Karpas-422 (cell line): ENCODE measurements at regions not wholly inside any gene's neighbourhood (a gene's known extent, or its start where the extent isn't known, plus 50 kb on each side); places are given as distances from the start of the nearest gene placed in this dataset.

Experiments
- DNase-seq: peaks from one replicate; pipeline ENCODE4 v3.0.0-alpha.2; 2015
- H2AFZ ChIP-seq: fragments of 200-600 bp; sonication (generic); 2 replicates; pipeline ENCODE4 v1.6.1; 2014; ENCODE audit warnings: antibody characterized with exemption, low read length, mixed read lengths
- H3K27ac ChIP-seq: fragments of 200-600 bp; sonication (generic); 2 replicates; pipeline ENCODE4 v1.5.1; 2014; ENCODE audit warnings: mild to moderate bottlenecking, low read length, moderate library complexity
- H3K27me3 ChIP-seq: fragments of 200-600 bp; sonication (generic); 2 replicates; pipeline ENCODE4 v1.6.1; 2014; ENCODE audit warnings: low read length, mixed read lengths
- H3K36me3 ChIP-seq: fragments of 200-600 bp; sonication (generic); 2 replicates; pipeline ENCODE4 v1.6.1; 2014; ENCODE audit warnings: low read length, mixed read lengths; ENCODE audit not compliant: insufficient read depth
- H3K4me1 ChIP-seq: fragments of 200-600 bp; sonication (generic); 2 replicates; pipeline ENCODE4 v1.6.1; 2014; ENCODE audit warnings: mild to moderate bottlenecking, low read length, mixed read lengths
- H3K4me2 ChIP-seq: fragments of 200-600 bp; sonication (generic); 2 replicates; pipeline ENCODE4 v1.6.1; 2014; ENCODE audit warnings: low read length, low read depth, mild to moderate bottlenecking; ENCODE audit not compliant: poor library complexity, severe bottlenecking
- H3K4me3 ChIP-seq: fragments of 200-600 bp; sonication (generic); 2 replicates; pipeline ENCODE4 v1.5.1; 2014; ENCODE audit warnings: mild to moderate bottlenecking, antibody characterized with exemption, low read length, mixed read lengths
- H3K79me2 ChIP-seq: fragments of 200-600 bp; sonication (generic); 2 replicates; pipeline ENCODE4 v1.6.1; 2014; ENCODE audit warnings: mild to moderate bottlenecking, low read length, mixed read lengths
- H3K9ac ChIP-seq: fragments of 200-600 bp; sonication (generic); 2 replicates; pipeline ENCODE4 v1.6.0; 2014; ENCODE audit warnings: low read length
- H3K9me2 ChIP-seq: fragments of 200-600 bp; sonication (generic), shearing (Covaris generic); replicated peaks from 2 replicates; pipeline ENCODE4 v1.6.0; 2014; ENCODE audit warnings: mild to moderate bottlenecking, low read length, moderate library complexity; ENCODE audit not compliant: insufficient read depth
- H3K9me3 ChIP-seq: fragments of 300-700, 200-600 bp; sonication (generic); 2 replicates; pipeline ENCODE4 v1.6.1; 2014; ENCODE audit warnings: low read length, mixed read lengths
- H4K20me1 ChIP-seq: fragments of 200-600 bp; sonication (generic); 2 replicates; pipeline ENCODE4 v1.6.1; 2014; ENCODE audit warnings: mild to moderate bottlenecking, antibody characterized with exemption, low read length, low read depth; ENCODE audit not compliant: insufficient read depth

- no peaks in the 10 kb centered on the region for H4K20me1 ChIP-seq
- no peaks in the 10 kb centered on the region for H3K9me3 ChIP-seq
- no peaks in the 10 kb centered on the region for H3K4me1 ChIP-seq
- 0 out of 2 replicates have a peak, but pooled peaks cover 3% of the 10 kb centered on the region for H3K9me2 ChIP-seq
- H3K4me2 ChIP-seq, result no peak overlapping the region
- no peak overlapping the region for H3K27ac ChIP-seq
- no peak overlapping the region for H3K9ac ChIP-seq
- DNase-seq, result no peak
- H3K36me3 ChIP-seq, result no peaks in the 10 kb centered on the region
- H3K27me3 ChIP-seq, result no peaks in the 10 kb centered on the region
- H3K79me2 ChIP-seq, result no peaks in the 10 kb centered on the region
- no peak overlapping the region for H3K4me3 ChIP-seq
- no peak overlapping the region for H2AFZ ChIP-seq
Observed at GRCh38 chr2:138218397-138218796, 254.1 kb downstream of the HNMT start.

- no peak overlapping the region for H2AFZ ChIP-seq
- H3K9me3 ChIP-seq, result no peaks in the 10 kb centered on the region
- 0 out of 2 replicates have a peak, but pooled peaks cover 3% of the 10 kb centered on the region for H3K9me2 ChIP-seq
- no peak overlapping the region for H3K4me3 ChIP-seq
- H3K27me3 ChIP-seq, result no peaks in the 10 kb centered on the region
- no peaks in the 10 kb centered on the region for H3K79me2 ChIP-seq
- no peak overlapping the region for H3K9ac ChIP-seq
- no peak overlapping the region for H3K27ac ChIP-seq
- H3K4me2 ChIP-seq, result no peak overlapping the region
- no peaks in the 10 kb centered on the region for H4K20me1 ChIP-seq
- no peaks in the 10 kb centered on the region for H3K4me1 ChIP-seq
- no peaks in the 10 kb centered on the region for H3K36me3 ChIP-seq
- no peak for DNase-seq
Observed at GRCh38 chr2:138219961-138220360, 255.7 kb downstream of the HNMT start.

DNA sequence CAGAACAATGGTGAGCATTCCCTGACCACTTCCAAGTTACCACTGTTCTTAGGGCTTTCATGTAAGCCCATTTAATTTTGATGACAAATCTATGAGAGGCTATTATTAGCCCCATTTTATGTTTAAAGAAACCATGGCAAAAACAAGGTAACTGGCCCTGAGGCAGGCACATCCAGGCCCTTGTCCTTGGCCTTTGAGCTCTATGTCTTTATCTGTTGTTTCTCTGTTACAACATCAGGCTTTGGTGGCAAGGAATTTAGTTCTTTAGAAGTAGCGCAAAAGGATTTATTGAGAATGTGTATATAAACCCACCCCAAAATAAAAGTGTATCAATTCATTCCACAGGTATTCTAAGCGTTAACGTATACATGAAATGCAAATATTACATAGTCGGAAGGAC lies 257.1 kb downstream of the HNMT start:
- Histone ChIP-seq H3K4me3 (no peak overlapping the region), H3K27ac (no peak overlapping the region), H3K9ac (no peak overlapping the region), H4K20me1 (no peaks in the 10 kb centered on the region), H3K36me3 (no peaks in the 10 kb centered on the region), H3K27me3 (no peaks in the 10 kb centered on the region), H3K79me2 (no peaks in the 10 kb centered on the region), H3K4me1 (no peaks in the 10 kb centered on the region), H3K9me3 (no peaks in the 10 kb centered on the region), H3K9me2 (no peaks in the 10 kb centered on the region), H3K4me2 (no peak overlapping the region), H2AFZ (no peak overlapping the region)
- no peak for DNase-seq

- H3K27me3 ChIP-seq, result no peaks in the 10 kb centered on the region
- no peak overlapping the region for H3K4me2 ChIP-seq
Observed at GRCh38 chr2:138223319-138223718, 259.0 kb downstream of the HNMT start.

DNA sequence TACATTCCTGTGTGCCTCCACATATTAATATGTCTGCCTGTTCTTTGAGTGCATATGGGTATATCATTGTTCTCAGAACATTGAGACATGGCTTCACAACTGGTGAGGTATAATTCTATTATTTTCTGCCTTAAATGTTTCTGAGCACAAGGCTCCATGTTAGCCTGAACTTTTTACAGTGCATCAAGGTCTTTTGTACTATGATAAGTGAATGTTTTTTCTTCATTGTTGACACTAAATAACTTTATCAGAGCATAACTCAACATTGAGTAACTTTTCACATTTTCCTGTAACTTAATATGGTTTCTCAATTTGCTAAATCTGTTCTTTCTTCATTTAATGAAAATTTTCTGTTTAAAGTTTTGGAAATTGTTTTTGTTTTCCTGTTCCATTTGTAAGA lies 262.9 kb downstream of the HNMT start:
- H2AFZ ChIP-seq, result no peak overlapping the region
- DNase-seq, result no peak
- H4K20me1 ChIP-seq, result no peaks in the 10 kb centered on the region
- no peak overlapping the region for H3K27ac ChIP-seq
- no peak overlapping the region for H3K9ac ChIP-seq
- H3K9me3 ChIP-seq, result no peaks in the 10 kb centered on the region
- H3K79me2 ChIP-seq, result no peaks in the 10 kb centered on the region
- no peaks in the 10 kb centered on the region for H3K27me3 ChIP-seq
- H3K36me3 ChIP-seq, result no peaks in the 10 kb centered on the region
- H3K9me2 ChIP-seq, result no peaks in the 10 kb centered on the region
- H3K4me3 ChIP-seq, result no peak overlapping the region
- H3K4me2 ChIP-seq, result no peak overlapping the region
- no peaks in the 10 kb centered on the region for H3K4me1 ChIP-seq

More at GRCh38 chr2:138223319-138223718, 259.0 kb downstream of the HNMT start:
- Histone ChIP-seq H3K36me3 (no peaks in the 10 kb centered on the region), H3K27ac (no peak overlapping the region), H3K9me2 (no peaks in the 10 kb centered on the region), H3K9me3 (no peaks in the 10 kb centered on the region), H3K79me2 (no peaks in the 10 kb centered on the region), H2AFZ (no peak overlapping the region), H3K9ac (no peak overlapping the region), H4K20me1 (no peaks in the 10 kb centered on the region), H3K4me3 (no peak overlapping the region), H3K4me1 (no peaks in the 10 kb centered on the region)
- DNase-seq, result no peak

DNA sequence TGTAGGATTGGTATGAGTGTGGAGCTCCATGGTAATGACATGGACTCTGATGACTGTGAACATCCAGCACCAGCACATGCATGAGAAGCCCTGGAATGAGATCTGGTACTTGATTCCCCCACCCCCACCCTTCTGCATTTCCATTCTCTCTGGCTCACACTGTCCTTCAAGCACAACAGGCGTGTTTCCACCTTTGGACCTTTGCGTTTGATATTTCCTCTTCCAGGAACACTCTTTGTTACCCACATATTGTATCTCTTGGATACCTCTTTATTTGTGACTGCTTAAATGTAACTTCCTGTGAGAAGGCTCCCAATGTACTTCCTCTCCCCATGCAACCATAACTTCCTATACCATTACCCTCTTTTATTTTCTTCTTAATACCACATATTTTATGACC lies 263.8 kb downstream of the HNMT start:
- Histone ChIP-seq H3K9me2 (no peaks in the 10 kb centered on the region), H3K4me2 (no peak overlapping the region), H3K4me1 (no peaks in the 10 kb centered on the region), H3K27me3 (no peaks in the 10 kb centered on the region), H3K9me3 (no peaks in the 10 kb centered on the region), H2AFZ (no peak overlapping the region), H3K79me2 (no peaks in the 10 kb centered on the region), H4K20me1 (no peaks in the 10 kb centered on the region), H3K27ac (no peak overlapping the region), H3K9ac (no peak overlapping the region), H3K4me3 (no peak overlapping the region), H3K36me3 (no peaks in the 10 kb centered on the region)
- no peak for DNase-seq

DNA sequence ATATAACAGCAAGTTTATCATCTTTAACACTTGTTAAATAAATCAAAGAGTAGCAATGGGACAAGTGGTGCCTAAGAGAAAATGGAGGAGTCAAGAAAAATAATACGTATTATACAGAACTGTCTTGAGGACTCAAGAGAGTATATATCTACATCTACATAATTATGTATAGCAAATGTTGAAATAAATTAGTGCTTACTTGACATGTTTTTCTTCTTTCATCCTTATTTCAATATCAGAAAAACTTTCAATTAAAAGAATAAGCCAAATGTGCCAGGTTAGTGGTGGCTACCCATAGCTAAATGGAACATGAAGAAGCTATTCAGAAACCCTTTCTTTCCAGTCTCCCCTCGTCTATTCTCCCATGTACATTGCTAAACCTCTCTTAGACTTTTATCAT lies 267.3 kb upstream of the SPOPL start:
- Histone ChIP-seq H3K79me2 (no peaks in the 10 kb centered on the region), H2AFZ (no peak overlapping the region), H3K4me2 (no peak overlapping the region), H3K36me3 (no peaks in the 10 kb centered on the region), H3K9me2 (no peaks in the 10 kb centered on the region), H3K4me3 (no peak overlapping the region), H3K27me3 (no peaks in the 10 kb centered on the region), H3K27ac (no peak overlapping the region), H3K4me1 (no peaks in the 10 kb centered on the region), H4K20me1 (no peaks in the 10 kb centered on the region), H3K9me3 (no peaks in the 10 kb centered on the region), H3K9ac (no peak overlapping the region)
- no peak for DNase-seq

DNA sequence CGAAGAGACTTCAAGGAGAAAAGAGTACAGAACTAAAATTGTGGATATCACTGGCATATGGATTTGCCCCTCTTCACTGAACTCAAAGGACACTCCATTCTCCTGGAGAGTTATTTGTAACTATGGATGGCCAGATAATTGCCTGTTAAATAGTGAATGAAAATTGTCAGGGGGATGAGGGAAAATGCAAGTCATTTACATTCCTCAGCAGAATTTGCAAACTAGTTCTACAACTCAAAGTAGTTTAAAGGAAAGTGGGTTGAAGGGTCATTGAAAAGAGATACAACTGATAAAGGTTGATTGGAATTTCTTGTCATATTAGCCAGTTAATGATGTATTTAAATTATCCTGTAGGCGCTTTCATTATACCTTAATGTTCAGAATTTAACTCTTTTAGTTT lies 266.5 kb upstream of the SPOPL start:
- no peak overlapping the region for H3K4me3 ChIP-seq
- H3K27me3 ChIP-seq, result no peaks in the 10 kb centered on the region
- DNase-seq, result no peak
- no peak overlapping the region for H3K27ac ChIP-seq
- H3K36me3 ChIP-seq, result no peaks in the 10 kb centered on the region
- no peak overlapping the region for H2AFZ ChIP-seq
- no peaks in the 10 kb centered on the region for H3K4me1 ChIP-seq
- no peaks in the 10 kb centered on the region for H4K20me1 ChIP-seq
- no peaks in the 10 kb centered on the region for H3K9me2 ChIP-seq
- H3K9me3 ChIP-seq, result no peaks in the 10 kb centered on the region
- no peaks in the 10 kb centered on the region for H3K79me2 ChIP-seq
- H3K4me2 ChIP-seq, result no peak overlapping the region
- H3K9ac ChIP-seq, result no peak overlapping the region

DNA sequence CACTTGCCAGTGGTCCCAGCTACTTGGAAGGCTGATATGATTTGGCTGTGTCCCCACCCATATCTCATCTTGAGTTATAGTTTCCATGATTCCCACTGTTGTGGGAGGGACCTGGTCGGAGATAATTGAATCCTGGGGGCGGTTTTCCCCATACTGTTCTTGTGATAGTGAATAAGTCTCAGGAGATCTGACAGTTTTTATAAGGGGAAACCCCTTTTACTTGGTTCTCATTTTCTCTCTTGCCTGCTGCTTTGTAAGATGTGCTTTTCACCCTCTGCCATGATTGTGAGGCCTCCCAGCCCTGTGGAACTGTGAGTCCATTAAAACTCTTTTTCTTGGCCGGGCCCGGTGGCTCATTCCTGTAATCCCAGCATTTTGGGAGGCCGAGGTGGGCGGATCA lies 265.4 kb upstream of the SPOPL start:
- no peak overlapping the region for H3K27ac ChIP-seq
- H3K9me3 ChIP-seq, result no peaks in the 10 kb centered on the region
- H2AFZ ChIP-seq, result no peak overlapping the region
- no peaks in the 10 kb centered on the region for H3K4me1 ChIP-seq
- H3K9me2 ChIP-seq, result no peaks in the 10 kb centered on the region
- no peaks in the 10 kb centered on the region for H3K79me2 ChIP-seq
- H3K9ac ChIP-seq, result no peak overlapping the region
- H3K36me3 ChIP-seq, result no peaks in the 10 kb centered on the region
- no peak overlapping the region for H3K4me2 ChIP-seq
- no peak for DNase-seq
- H4K20me1 ChIP-seq, result no peaks in the 10 kb centered on the region
- no peaks in the 10 kb centered on the region for H3K27me3 ChIP-seq
- no peak overlapping the region for H3K4me3 ChIP-seq
